ENCODE measurements at regions not wholly inside any gene's neighbourhood (a gene's known extent, or its start where the extent isn't known, plus 50 kb on each side); places are given as distances from the start of the nearest gene placed in this dataset.
A peak's percentile ranks its signal among the peaks of the same experiment; 100 is the strongest.
"Not testable (repeated sequence)": the region's sequence is repeated elsewhere in the genome, so short reads cannot be mapped to it uniquely, and the experiment has no call there.

DNA sequence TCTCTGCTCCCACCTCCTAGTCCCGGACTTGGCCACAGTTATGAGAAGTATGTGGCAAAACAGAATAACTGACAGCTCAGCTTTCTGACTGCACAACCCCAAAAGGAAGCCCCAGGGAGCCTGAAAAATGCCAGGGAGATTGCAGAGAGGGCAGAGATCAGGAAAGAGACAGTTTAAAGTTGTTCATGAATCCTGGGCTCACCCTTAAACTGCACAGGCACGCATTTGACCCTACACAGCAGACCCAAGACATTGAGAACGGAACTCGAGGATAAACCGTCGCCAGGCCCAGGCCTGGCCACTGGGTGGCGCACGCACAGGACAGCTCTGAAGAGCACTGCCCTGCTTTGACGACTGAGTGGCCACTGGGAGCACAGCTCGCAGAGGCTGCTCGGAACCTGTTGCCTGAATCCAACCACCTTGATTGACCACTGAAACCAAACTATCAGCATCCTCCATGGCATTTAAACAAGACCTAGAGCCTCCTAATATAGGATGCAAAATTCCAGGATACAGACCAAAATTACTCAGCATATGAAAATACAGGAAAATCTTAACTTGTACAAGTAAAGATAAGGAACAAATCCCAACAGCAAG is 114.0 kb downstream of the C16orf95 start:
- no peak overlapping the region for H3K27ac ChIP-seq
- TF ChIP-seq, protein P1, sequence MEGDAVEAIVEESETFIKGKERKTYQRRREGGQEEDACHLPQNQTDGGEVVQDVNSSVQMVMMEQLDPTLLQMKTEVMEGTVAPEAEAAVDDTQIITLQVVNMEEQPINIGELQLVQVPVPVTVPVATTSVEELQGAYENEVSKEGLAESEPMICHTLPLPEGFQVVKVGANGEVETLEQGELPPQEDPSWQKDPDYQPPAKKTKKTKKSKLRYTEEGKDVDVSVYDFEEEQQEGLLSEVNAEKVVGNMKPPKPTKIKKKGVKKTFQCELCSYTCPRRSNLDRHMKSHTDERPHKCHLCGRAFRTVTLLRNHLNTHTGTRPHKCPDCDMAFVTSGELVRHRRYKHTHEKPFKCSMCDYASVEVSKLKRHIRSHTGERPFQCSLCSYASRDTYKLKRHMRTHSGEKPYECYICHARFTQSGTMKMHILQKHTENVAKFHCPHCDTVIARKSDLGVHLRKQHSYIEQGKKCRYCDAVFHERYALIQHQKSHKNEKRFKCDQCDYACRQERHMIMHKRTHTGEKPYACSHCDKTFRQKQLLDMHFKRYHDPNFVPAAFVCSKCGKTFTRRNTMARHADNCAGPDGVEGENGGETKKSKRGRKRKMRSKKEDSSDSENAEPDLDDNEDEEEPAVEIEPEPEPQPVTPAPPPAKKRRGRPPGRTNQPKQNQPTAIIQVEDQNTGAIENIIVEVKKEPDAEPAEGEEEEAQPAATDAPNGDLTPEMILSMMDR (IDR thresholded peaks at IDR 0.05), result peak; percentile 59
- H3K9me3 ChIP-seq, result no peaks in the 10 kb centered on the region
- H3K4me1 ChIP-seq, result no peaks in the 10 kb centered on the region
- intact Hi-C loops (cut with DNase I), result loop anchor here in 1 of 2 donors (2.0 kb wide), 1 partner anchor 76 kb away; no protein-coding TSS in a partner anchor
- H3K27me3 ChIP-seq (ENCODE audit: insufficient read depth in 3 of 3, low read length in 2 of 3), result no peaks in the 10 kb centered on the region
- ATAC-seq (peak in 3 of 4 donors; percentile 67 to 74 (median 72)), DNase-seq (peak; percentile 49 to 60)
- no peaks in the 10 kb centered on the region for H3K36me3 ChIP-seq (ENCODE audit: insufficient read depth in 1 of 2, low read depth in 1 of 2)
- 4 to 9% (median 8%) methylated on average over 10 to 11 of the region's 11 CpGs for WGBS, 3 donors
- H3K4me3 ChIP-seq, result no peak overlapping the region

- Histone ChIP-seq H3K27me3 (ENCODE audit: insufficient read depth in 3 of 3, low read length in 2 of 3) (no peaks in the 10 kb centered on the region), H3K4me3 (no peak overlapping the region), H3K4me1 (no peaks in the 10 kb centered on the region), H3K27ac (peak overlapping the region; percentile 38), H3K9me3 (no peaks in the 10 kb centered on the region), H3K36me3 (ENCODE audit: insufficient read depth in 1 of 2, low read depth in 1 of 2) (no peaks in the 10 kb centered on the region)
- WGBS, 3 donors, result 77 to 80% (median 79%) methylated on average over 14 of the region's 14 CpGs
- ATAC-seq (peak in 1 of 4 donors; percentile 36), DNase-seq (no peak)
- TF ChIP-seq, protein P1 (IDR thresholded peaks at IDR 0.05), result no peak
- intact Hi-C loops (cut with DNase I), result no loop called here
These were observed 110.3 kb downstream of the C16orf95 start for GRCh38 chr16:87206646-87207451.

DNA sequence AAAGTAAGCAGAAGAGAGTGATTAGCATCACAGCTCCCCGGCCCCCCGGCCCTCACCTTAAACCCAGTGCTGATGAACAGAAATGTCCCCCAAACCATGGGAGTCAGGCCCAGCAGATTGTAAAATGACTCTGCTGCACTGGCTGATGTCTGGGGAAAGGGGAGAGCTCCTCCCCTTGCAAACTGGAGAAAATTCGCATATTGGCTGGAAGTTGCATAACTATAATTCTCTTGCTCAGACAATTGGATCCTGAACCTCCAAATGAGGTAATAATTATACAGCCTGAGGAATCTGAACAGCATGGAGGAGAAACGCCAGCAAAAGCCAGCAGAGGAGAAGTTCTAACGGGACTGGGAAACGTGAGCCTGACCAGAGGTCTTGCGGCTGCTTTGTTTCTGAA is 109.7 kb downstream of the C16orf95 start:
- no peaks in the 10 kb centered on the region for H3K27me3 ChIP-seq (ENCODE audit: insufficient read depth in 3 of 3, low read length in 2 of 3)
- 61 to 64% (median 63%) methylated on average over 7 of the region's 7 CpGs for WGBS, 3 donors
- no peak overlapping the region for H3K4me3 ChIP-seq
- intact Hi-C loops (cut with DNase I), result no loop called here
- no peaks in the 10 kb centered on the region for H3K9me3 ChIP-seq
- ATAC-seq (peak in 3 of 4 donors; percentile 40 to 50 (median 47)), DNase-seq (no peak)
- H3K36me3 ChIP-seq (ENCODE audit: insufficient read depth in 1 of 2, low read depth in 1 of 2), result no peaks in the 10 kb centered on the region
- H3K27ac ChIP-seq, result peak overlapping the region; percentile 38
- TF ChIP-seq, protein P1 (IDR thresholded peaks at IDR 0.05), result no peak
- no peaks in the 10 kb centered on the region for H3K4me1 ChIP-seq

DNA sequence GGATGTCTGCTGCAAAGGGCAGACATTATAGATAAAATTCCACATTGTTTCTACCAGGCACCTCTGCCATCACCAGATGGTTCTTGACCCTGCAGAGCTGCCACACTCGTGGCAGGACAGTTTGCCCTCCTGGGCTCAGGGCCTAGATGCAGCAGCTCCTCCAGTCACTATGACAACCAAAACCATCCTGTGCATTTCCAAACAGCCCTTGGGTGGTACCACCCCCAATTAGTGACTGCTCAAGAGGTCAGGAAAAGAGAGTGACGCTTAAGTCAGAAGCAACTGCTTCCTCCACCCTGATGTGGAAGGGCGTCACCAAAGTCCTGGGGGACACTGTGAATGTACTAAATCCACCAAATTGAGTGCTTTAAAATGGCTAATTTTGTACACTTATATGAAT is 109.2 kb downstream of the C16orf95 start:
- ATAC-seq, result no peak
- WGBS, 3 donors, result 59 to 64% (median 61%) methylated on average over 3 of the region's 3 CpGs

DNA sequence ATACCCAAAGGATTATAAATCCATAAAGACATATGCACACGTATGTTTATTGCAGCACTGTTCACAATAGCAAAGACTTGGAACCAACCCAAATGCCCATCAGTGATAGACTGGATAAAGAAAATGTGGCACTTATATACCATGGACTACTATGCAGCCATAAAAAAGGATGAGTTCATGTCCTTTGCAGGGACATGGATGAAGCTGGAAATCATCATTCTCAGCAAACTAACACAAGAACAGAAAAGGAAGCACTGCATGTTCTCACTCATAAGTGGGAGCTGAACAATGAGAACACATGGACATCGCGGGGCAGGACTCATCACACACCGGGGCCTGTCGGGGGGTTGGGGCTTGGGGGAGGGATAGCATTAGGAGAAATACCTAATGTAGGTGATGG is 108.2 kb downstream of the C16orf95 start:
- H3K27ac ChIP-seq; H3K4me1 ChIP-seq; DNase-seq; H3K36me3 ChIP-seq (ENCODE audit: insufficient read depth in 1 of 2, low read depth in 1 of 2); H3K4me3 ChIP-seq; intact Hi-C loops (cut with DNase I); H3K27me3 ChIP-seq (ENCODE audit: insufficient read depth in 3 of 3, low read length in 2 of 3); H3K9me3 ChIP-seq; ATAC-seq: not testable (repeated sequence)
- 96 to 98% (median 96%) methylated on average over 5 of the region's 5 CpGs for whole genome bisulfite sequencing, 3 donors

More for the DNA sequence above, 109.2 kb downstream of the C16orf95 start:
- Histone ChIP-seq H3K36me3 (ENCODE audit: insufficient read depth in 1 of 2, low read depth in 1 of 2) (no peaks in the 10 kb centered on the region), H3K4me1 (no peaks in the 10 kb centered on the region), H3K4me3 (no peak overlapping the region), H3K27ac (no peak overlapping the region), H3K27me3 (ENCODE audit: insufficient read depth in 3 of 3, low read length in 2 of 3) (no peaks in the 10 kb centered on the region), H3K9me3 (no peaks in the 10 kb centered on the region)
- DNase-seq, result no peak
- intact Hi-C loops (cut with DNase I), result no loop called here
- TF ChIP-seq, protein P1 (IDR thresholded peaks at IDR 0.05), result no peak

All from psoas muscle (tissue), 7 donors.